Nephron (organoid): ENCODE measurements at regions not wholly inside any gene's neighbourhood (a gene's known extent, or its start where the extent isn't known, plus 50 kb on each side); places are given as distances from the start of the nearest gene placed in this dataset.

Source experiments
- H3K27ac Mint-ChIP-seq, 3 experiments: 2 replicates each; pipeline ENCODE4 v1.8.0; 2020; ENCODE audit warnings: mixed read lengths in 3 of 3, mild to moderate bottlenecking in 2 of 3, moderate library complexity in 1 of 3
- H3K27me3 Mint-ChIP-seq: 2 replicates; pipeline ENCODE4 v1.8.0; 2021; ENCODE audit warnings: low read depth, mild to moderate bottlenecking, moderate library complexity, mixed read lengths
- H3K36me3 Mint-ChIP-seq: 2 replicates; pipeline ENCODE4 v1.8.0; 2020; ENCODE audit warnings: low read depth, mixed read lengths
- H3K4me1 Mint-ChIP-seq: 2 replicates; pipeline ENCODE4 v1.8.0; 2020; ENCODE audit warnings: mixed read lengths
- H3K4me3 Mint-ChIP-seq, 3 experiments: 2 replicates each; pipeline ENCODE4 v1.8.0; 2020; ENCODE audit warnings: mild to moderate bottlenecking in 3 of 3, mixed read lengths in 3 of 3, moderate library complexity in 2 of 3
- H3K9me3 Mint-ChIP-seq: 2 replicates; pipeline ENCODE4 v1.8.0; 2020; ENCODE audit warnings: mixed read lengths
- TF ChIP-seq, protein P1 (sequence below), 3 experiments: fragments of 200-600 bp; sonication (generic); IDR thresholded peaks; one replicate each; pipeline ENCODE4 v1.5.0; 2021; ENCODE audit warnings: antibody characterized with exemption in 3 of 3; ENCODE audit not compliant: unreplicated experiment in 3 of 3

DNA sequence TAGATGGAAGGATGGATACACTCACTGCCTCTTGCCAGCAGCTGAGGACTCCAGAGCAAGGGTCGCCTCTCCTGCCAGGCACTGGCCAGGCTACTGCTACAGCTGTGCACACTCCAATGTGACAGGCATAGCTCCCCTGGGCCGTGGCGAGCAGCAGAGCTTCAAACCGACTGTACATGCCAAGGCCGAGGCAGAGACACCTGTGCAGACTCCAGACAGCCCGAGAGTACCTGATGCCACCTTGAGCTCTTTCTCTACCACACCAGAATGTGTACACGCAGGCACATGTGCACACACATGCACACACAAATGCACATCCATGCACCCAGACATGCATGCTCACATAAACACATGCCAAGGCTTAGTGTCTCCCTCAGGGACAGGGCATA lies 508.3 kb upstream of the MYT1L start:
- H3K4me1 Mint-ChIP-seq, result peaks cover 9% of the 10 kb centered on the region

DNA sequence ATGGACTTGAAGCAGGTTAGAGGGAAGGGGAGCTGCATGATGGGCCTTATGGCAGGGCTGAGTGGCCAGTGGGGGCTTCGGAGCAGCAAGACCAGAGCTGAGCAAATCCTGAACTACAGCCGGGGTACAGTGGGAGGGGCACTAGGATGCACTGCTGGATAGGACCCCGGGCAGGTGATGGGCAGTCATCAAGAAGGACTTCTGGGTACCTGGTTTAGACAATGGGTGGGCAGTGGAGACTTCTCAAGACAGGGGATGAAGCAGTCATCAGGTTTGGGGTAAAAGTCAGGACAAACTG lies 507.4 kb upstream of the MYT1L start:
- no peak overlapping the region for H3K4me3 Mint-ChIP-seq
- peaks cover 17% of the 10 kb centered on the region for H3K4me1 Mint-ChIP-seq
- H3K27ac Mint-ChIP-seq, result no peak overlapping the region
- no peaks in the 10 kb centered on the region for H3K36me3 Mint-ChIP-seq
- H3K9me3 Mint-ChIP-seq, result no peaks in the 10 kb centered on the region
- peaks cover 10% of the 10 kb centered on the region for H3K27me3 Mint-ChIP-seq
- TF ChIP-seq, protein P1, sequence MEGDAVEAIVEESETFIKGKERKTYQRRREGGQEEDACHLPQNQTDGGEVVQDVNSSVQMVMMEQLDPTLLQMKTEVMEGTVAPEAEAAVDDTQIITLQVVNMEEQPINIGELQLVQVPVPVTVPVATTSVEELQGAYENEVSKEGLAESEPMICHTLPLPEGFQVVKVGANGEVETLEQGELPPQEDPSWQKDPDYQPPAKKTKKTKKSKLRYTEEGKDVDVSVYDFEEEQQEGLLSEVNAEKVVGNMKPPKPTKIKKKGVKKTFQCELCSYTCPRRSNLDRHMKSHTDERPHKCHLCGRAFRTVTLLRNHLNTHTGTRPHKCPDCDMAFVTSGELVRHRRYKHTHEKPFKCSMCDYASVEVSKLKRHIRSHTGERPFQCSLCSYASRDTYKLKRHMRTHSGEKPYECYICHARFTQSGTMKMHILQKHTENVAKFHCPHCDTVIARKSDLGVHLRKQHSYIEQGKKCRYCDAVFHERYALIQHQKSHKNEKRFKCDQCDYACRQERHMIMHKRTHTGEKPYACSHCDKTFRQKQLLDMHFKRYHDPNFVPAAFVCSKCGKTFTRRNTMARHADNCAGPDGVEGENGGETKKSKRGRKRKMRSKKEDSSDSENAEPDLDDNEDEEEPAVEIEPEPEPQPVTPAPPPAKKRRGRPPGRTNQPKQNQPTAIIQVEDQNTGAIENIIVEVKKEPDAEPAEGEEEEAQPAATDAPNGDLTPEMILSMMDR (IDR thresholded peaks at IDR 0.05; ENCODE audit: unreplicated experiment in 3 of 3), result no peak

More for the DNA sequence above, 508.3 kb upstream of the MYT1L start:
- TF ChIP-seq, protein P1 (IDR thresholded peaks at IDR 0.05; ENCODE audit: unreplicated experiment in 3 of 3), result no peak
- H3K4me3 Mint-ChIP-seq, result no peak overlapping the region
- peaks cover 10% of the 10 kb centered on the region for H3K27me3 Mint-ChIP-seq
- peak overlapping the region in 1 of 3 experiments; percentile 20 for H3K27ac Mint-ChIP-seq
- H3K36me3 Mint-ChIP-seq, result no peaks in the 10 kb centered on the region
- H3K9me3 Mint-ChIP-seq, result no peaks in the 10 kb centered on the region

DNA sequence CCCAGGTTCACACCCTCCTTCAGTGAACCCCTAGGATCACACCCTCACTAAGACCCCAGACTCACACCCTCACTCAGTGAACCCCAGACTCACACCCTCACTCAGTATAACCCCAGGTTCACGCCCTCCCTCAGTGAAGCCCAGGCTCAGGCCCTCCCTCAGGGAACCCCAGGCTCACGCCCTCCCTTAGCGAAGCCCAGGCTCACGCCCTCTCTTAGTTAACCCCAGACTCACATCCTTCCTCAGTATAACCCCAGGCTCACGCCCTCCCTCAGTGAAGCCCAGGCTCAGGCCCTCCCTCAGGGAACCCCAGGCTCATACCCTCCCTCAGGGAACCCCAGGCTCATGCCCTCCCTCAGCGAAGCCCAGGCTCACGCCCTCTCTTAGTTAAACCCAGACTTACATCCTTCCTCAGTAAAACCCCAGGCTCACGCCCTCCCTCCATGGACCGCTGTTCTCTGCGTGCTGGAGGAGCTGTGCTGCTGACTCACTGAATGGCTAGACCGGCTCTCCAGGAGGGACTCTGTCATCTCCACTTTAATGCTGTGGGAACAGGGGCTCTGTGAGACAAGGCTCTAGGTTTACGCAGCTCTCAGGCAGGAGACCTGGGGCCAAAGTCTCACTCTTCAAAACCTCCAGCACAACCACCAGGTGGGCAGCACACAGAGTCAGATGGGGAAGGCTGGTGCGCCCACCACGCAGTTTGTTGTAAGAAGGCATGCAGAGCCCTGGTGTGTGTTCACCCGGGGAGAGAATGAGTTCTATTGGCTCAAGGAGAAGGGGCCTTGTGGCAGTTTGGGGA lies 506.9 kb upstream of the MYT1L start:
- H3K4me3 Mint-ChIP-seq, result no peak overlapping the region
- TF ChIP-seq, protein P1 (IDR thresholded peaks at IDR 0.05; ENCODE audit: unreplicated experiment in 3 of 3), result no peak
- peaks cover 18% of the 10 kb centered on the region for H3K4me1 Mint-ChIP-seq
- no peaks in the 10 kb centered on the region for H3K9me3 Mint-ChIP-seq
- peaks cover 10% of the 10 kb centered on the region for H3K27me3 Mint-ChIP-seq
- no peaks in the 10 kb centered on the region for H3K36me3 Mint-ChIP-seq
- peak overlapping the region in 1 of 3 experiments; percentile 33 for H3K27ac Mint-ChIP-seq

DNA sequence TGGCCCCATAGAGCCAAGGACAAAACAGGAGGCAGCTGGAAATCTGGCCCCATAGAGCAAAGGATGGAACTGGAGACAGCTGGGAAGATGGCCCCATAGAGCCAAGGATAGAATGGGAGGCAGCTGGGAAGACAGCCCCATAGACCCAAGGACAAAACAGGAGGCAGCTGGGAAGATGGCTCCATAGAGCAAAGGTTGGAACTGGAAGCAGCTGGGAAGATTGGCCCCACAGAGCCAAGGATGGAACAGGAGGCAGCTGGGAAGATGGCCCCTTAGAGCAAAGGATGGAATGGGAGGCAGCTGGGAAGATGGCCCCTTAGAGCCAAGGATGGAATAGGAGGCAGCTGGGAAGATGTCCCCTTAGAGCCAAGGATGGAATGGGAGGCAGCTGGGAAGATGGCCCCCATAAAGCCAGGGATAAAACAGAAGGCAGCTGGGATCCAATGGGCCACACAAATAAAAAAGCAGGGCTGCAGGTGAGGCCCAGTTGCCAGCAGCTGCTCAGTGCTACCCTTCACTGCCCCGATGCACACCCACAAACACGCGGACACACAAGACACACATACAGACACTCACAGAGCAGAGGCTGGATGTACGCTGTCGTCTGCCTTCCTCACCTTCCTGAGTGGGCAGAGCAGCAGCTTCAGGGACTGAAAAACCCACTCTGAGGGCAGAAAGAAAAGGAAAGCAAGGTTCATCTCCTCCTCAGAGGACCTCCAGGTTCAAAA lies 505.4 kb upstream of the MYT1L start:
- Mint-ChIP-seq H3K36me3 (no peaks in the 10 kb centered on the region), H3K27me3 (peaks cover 10% of the 10 kb centered on the region), H3K4me3 (no peak overlapping the region), H3K27ac (peak overlapping the region in 1 of 3 experiments; percentile 2), H3K4me1 (peaks cover 23% of the 10 kb centered on the region), H3K9me3 (peaks cover 1% of the 10 kb centered on the region)
- TF ChIP-seq, protein P1 (IDR thresholded peaks at IDR 0.05; ENCODE audit: unreplicated experiment in 3 of 3), result no peak

DNA sequence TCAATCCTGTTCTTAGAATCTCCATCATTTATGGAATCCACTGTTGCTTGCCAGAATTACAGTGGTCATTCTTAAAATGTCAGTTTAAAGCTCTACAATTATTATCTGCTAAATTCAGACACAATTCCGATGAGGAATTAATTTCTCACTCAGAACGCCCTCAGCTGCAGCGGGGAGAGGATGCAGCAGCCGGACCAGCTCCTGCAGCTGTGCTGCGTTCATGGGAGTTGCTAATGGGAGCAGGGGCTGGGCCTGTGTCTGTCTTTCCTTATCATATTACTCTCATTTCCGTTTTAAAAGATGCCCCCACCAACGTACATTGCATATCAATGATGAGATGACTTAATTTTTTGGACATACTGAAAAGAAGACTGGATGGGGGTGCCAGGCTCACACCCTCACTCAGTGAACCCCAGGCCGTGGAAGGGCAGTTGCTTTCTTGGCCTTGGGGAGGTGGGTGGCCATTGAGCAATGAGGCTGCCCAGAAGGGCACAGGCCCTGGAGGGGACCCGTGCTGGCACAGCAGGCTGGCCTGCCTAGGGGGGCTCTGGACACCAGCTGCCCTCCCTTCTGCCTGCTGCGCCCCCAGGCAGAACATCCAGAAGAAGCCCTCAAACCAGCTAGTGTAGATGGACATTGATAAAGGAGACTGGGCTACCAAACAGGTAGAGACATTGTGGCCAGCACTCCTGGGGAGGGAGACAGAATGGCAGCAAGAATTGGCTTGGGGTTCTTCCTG lies 503.6 kb upstream of the MYT1L start:
- H3K9me3 Mint-ChIP-seq, result peaks cover 3% of the 10 kb centered on the region
- peaks cover 26% of the 10 kb centered on the region for H3K4me1 Mint-ChIP-seq
- H3K4me3 Mint-ChIP-seq, result no peak overlapping the region
- no peaks in the 10 kb centered on the region for H3K36me3 Mint-ChIP-seq
- peaks cover 11% of the 10 kb centered on the region for H3K27me3 Mint-ChIP-seq
- TF ChIP-seq, protein P1 (IDR thresholded peaks at IDR 0.05; ENCODE audit: unreplicated experiment in 3 of 3), result no peak
- peak overlapping the region in 1 of 3 experiments; percentile 34 for H3K27ac Mint-ChIP-seq
